AG08396 (cell line): ENCODE measurements at regions not wholly inside any gene's neighbourhood (a gene's known extent, or its start where the extent isn't known, plus 50 kb on each side); places are given as distances from the start of the nearest gene placed in this dataset.

Experiments used
- DNase-seq: peaks from one replicate; pipeline ENCODE4 v3.0.0; 2012; ENCODE audit warnings: low spot score, mixed read lengths

GRCh38 chr2:5842326-5842725 lies 150.1 kb downstream of the SOX11 start:
- DNase-seq: no peak

- no peak for DNase-seq
These were observed 153.7 kb downstream of the SOX11 start for GRCh38 chr2:5845798-5846330.

- no peak for DNase-seq
These were observed 154.7 kb downstream of the SOX11 start for GRCh38 chr2:5846881-5847280.

- no peak for DNase-seq
These were observed 157.4 kb downstream of the SOX11 start for GRCh38 chr2:5849562-5849961.

GRCh38 chr2:5851410-5851809 lies 159.2 kb downstream of the SOX11 start:
- no peak for DNase-seq

- DNase-seq: no peak
These were observed 162.6 kb downstream of the SOX11 start for GRCh38 chr2:5854797-5855196.

GRCh38 chr2:5867056-5867455 lies 174.9 kb downstream of the SOX11 start:
- DNase-seq: no peak

- no peak for DNase-seq
These were observed 176.7 kb downstream of the SOX11 start for GRCh38 chr2:5868931-5869330.

GRCh38 chr2:5869936-5870335 lies 177.8 kb downstream of the SOX11 start:
- DNase-seq: no peak

GRCh38 chr2:5877360-5877759 lies 185.2 kb downstream of the SOX11 start:
- DNase-seq: no peak

GRCh38 chr2:5885451-5886173 lies 193.4 kb downstream of the SOX11 start:
- no peak for DNase-seq

GRCh38 chr2:5886462-5886861 lies 194.3 kb downstream of the SOX11 start:
- no peak for DNase-seq

- DNase-seq: no peak
These were observed 195.9 kb downstream of the SOX11 start for GRCh38 chr2:5888126-5888525.

- DNase-seq: no peak
These were observed 197.3 kb downstream of the SOX11 start for GRCh38 chr2:5889519-5889918.

GRCh38 chr2:5894355-5894754 lies 202.2 kb downstream of the SOX11 start:
- no peak for DNase-seq

- DNase-seq: no peak
These were observed 203.1 kb downstream of the SOX11 start for GRCh38 chr2:5895284-5895683.

GRCh38 chr2:5897249-5897648 lies 205.1 kb downstream of the SOX11 start:
- no peak for DNase-seq

GRCh38 chr2:5898667-5899066 lies 206.5 kb downstream of the SOX11 start:
- no peak for DNase-seq

GRCh38 chr2:5905661-5906060 lies 213.5 kb downstream of the SOX11 start:
- DNase-seq: no peak

- no peak for DNase-seq
These were observed 215.9 kb downstream of the SOX11 start for GRCh38 chr2:5908071-5908470.

- no peak for DNase-seq
These were observed 219.5 kb downstream of the SOX11 start for GRCh38 chr2:5911718-5912117.

- DNase-seq: no peak
These were observed 221.7 kb downstream of the SOX11 start for GRCh38 chr2:5913711-5914395.

- peak; percentile 12 for DNase-seq
These were observed 222.8 kb downstream of the SOX11 start for GRCh38 chr2:5914811-5915611.
